A673 (cell line): ENCODE measurements at regions not wholly inside any gene's neighbourhood (a gene's known extent, or its start where the extent isn't known, plus 50 kb on each side); places are given as distances from the start of the nearest gene placed in this dataset.

ENCODE experiments used
- EZH2 ChIP-seq: fragments of 200-600 bp; sonication (generic); IDR thresholded peaks from 2 replicates; pipeline ENCODE4 v1.6.1; 2017; ENCODE audit warnings: borderline replicate concordance, low read depth, mild to moderate bottlenecking, mixed read lengths, antibody characterized with exemption, low read length; ENCODE audit not compliant: poor library complexity, severe bottlenecking
- TF ChIP-seq, protein P1 (sequence below): fragments of 300-800, 200-600 bp; sonication (generic); conservative IDR thresholded peaks from 2 replicates; pipeline ENCODE4 v1.5.1; 2017; ENCODE audit warnings: low read depth, mild to moderate bottlenecking, antibody characterized with exemption, low read length, moderate library complexity, mixed read lengths

DNA sequence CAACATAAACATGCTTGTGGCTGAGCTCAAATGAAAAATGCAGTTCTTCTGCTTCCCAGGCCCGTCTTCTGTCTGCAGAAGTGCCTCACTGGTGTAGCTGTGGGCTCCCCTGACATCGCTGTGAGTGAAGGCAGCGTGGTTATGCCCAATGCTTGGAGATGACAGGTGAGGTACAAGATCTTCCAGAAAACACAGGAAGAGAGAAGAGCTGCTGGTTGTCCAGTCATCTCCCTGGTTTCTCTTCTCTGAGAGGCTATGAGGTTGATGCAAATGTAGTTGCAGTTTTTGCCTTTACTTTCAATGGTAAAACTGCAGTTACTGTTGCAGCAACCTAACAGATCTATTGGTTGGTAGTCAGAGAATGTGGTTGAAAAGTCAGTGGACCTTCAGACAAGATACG is 223.6 kb downstream of the GATA3 start:
- TF ChIP-seq, protein P1, sequence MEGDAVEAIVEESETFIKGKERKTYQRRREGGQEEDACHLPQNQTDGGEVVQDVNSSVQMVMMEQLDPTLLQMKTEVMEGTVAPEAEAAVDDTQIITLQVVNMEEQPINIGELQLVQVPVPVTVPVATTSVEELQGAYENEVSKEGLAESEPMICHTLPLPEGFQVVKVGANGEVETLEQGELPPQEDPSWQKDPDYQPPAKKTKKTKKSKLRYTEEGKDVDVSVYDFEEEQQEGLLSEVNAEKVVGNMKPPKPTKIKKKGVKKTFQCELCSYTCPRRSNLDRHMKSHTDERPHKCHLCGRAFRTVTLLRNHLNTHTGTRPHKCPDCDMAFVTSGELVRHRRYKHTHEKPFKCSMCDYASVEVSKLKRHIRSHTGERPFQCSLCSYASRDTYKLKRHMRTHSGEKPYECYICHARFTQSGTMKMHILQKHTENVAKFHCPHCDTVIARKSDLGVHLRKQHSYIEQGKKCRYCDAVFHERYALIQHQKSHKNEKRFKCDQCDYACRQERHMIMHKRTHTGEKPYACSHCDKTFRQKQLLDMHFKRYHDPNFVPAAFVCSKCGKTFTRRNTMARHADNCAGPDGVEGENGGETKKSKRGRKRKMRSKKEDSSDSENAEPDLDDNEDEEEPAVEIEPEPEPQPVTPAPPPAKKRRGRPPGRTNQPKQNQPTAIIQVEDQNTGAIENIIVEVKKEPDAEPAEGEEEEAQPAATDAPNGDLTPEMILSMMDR = no peak
- no peak for TF ChIP-seq EZH2
